WTC11 (cell line): ENCODE measurements at regions not wholly inside any gene's neighbourhood (a gene's known extent, or its start where the extent isn't known, plus 50 kb on each side); places are given as distances from the start of the nearest gene placed in this dataset.
"Not testable (repeated sequence)": the region's sequence is repeated elsewhere in the genome, so short reads cannot be mapped to it uniquely, and the experiment has no call there.

Experiments used
- ATAC-seq: fragments of 200-7000 bp; cut with Tn5 transposase; 2 replicates; pipeline ENCODE4 v1.10.0; 2021; ENCODE audit warnings: mild to moderate bottlenecking, moderate library complexity
- CTCF ChIA-PET: fragments of 300-600 bp; sonication (Branson Sonifier 250); formaldehyde crosslinking; loops from one replicate; lab custom pipeline; 2021; ENCODE audit warnings: antibody characterized with exemption; lab: Charles Lee
- POLR2A ChIA-PET: fragments of 350-600 bp; sonication (Branson Sonifier 250); formaldehyde crosslinking; loops from one replicate; lab custom pipeline; 2021; ENCODE audit warnings: antibody characterized with exemption; lab: Charles Lee
- DNase-seq: peaks from one replicate; pipeline ENCODE4 v3.0.0; 2021; ENCODE audit warnings: low spot score
- H3K27ac Mint-ChIP-seq: 2 replicates; pipeline ENCODE4 v1.8.0; 2021; ENCODE audit warnings: mixed read lengths
- H3K27me3 Mint-ChIP-seq: 2 replicates; pipeline ENCODE4 v1.8.0; 2021; ENCODE audit warnings: low read depth, mild to moderate bottlenecking, moderate library complexity, mixed read lengths
- H3K36me3 Mint-ChIP-seq: 2 replicates; pipeline ENCODE4 v1.8.0; 2021; ENCODE audit warnings: mixed read lengths
- H3K4me1 Mint-ChIP-seq: 2 replicates; pipeline ENCODE4 v1.8.0; 2022; ENCODE audit warnings: mixed read lengths
- H3K4me3 Mint-ChIP-seq: 2 replicates; pipeline ENCODE4 v1.8.0; 2021; ENCODE audit warnings: mild to moderate bottlenecking, moderate library complexity, mixed read lengths
- H3K9me3 Mint-ChIP-seq: 2 replicates; pipeline ENCODE4 v1.8.0; 2021; ENCODE audit warnings: mixed read lengths
- GTF2I ChIP-seq: fragments of 250-450 bp; sonication (Bioruptor Pico); conservative IDR thresholded peaks from 2 replicates; pipeline ENCODE4 v1.4.0; 2021; ENCODE audit warnings: mild to moderate bottlenecking
- ZNF416 ChIP-seq: fragments of 250-450 bp; sonication (Bioruptor Pico); IDR thresholded peaks from 2 replicates; pipeline ENCODE4 v1.9.0; 2021; ENCODE audit warnings: mild to moderate bottlenecking, inconsistent platforms

GRCh38 chr7:51426163-51426562 is 109.6 kb upstream of the COBL start:
- H3K4me1 Mint-ChIP-seq, result peaks cover 5% of the 10 kb centered on the region; the same call in 1 of the 2 replicates
- ChIA-PET POLR2A (no interaction called here), CTCF (interaction anchor here (0.6 to 1.6 kb wide), 5 partner anchors 30 to 448 kb away, joined by 3 to 5 read pairs (median 4); no protein-coding TSS in a partner anchor)
- TF ChIP-seq GTF2I (CRISPR knock-in tag), result no peak
- no peak for TF ChIP-seq ZNF416 (CRISPR knock-in tag)
- no peaks in the 10 kb centered on the region for H3K36me3 Mint-ChIP-seq
- H3K4me3 Mint-ChIP-seq, result no peak overlapping the region
- no peaks in the 10 kb centered on the region for H3K27me3 Mint-ChIP-seq
- ATAC-seq (no peak), DNase-seq (no peak)
- H3K27ac Mint-ChIP-seq, result 0 out of 2 replicates have a peak overlapping the region, but pooled peaks have one; percentile 54
- no peaks in the 10 kb centered on the region for H3K9me3 Mint-ChIP-seq

GRCh38 chr7:51409934-51410333 is 93.3 kb upstream of the COBL start:
- CTCF ChIA-PET, H3K4me1 Mint-ChIP-seq, H3K9me3 Mint-ChIP-seq, DNase-seq, H3K27me3 Mint-ChIP-seq, H3K36me3 Mint-ChIP-seq, H3K4me3 Mint-ChIP-seq, H3K27ac Mint-ChIP-seq, POLR2A ChIA-PET, ATAC-seq: not testable (repeated sequence)

GRCh38 chr7:51397608-51398007 is 81.0 kb upstream of the COBL start:
- H3K36me3 Mint-ChIP-seq, ATAC-seq, POLR2A ChIA-PET, H3K27me3 Mint-ChIP-seq, H3K4me3 Mint-ChIP-seq, H3K27ac Mint-ChIP-seq, H3K9me3 Mint-ChIP-seq, H3K4me1 Mint-ChIP-seq, DNase-seq, CTCF ChIA-PET: not testable (repeated sequence)

- CTCF ChIA-PET, POLR2A ChIA-PET, H3K9me3 Mint-ChIP-seq, H3K4me1 Mint-ChIP-seq, H3K36me3 Mint-ChIP-seq, ATAC-seq, H3K27ac Mint-ChIP-seq, H3K27me3 Mint-ChIP-seq, H3K4me3 Mint-ChIP-seq, DNase-seq: not testable (repeated sequence)
These were observed 76.4 kb upstream of the COBL start for GRCh38 chr7:51393003-51393402.

- H3K27me3 Mint-ChIP-seq, POLR2A ChIA-PET, H3K4me3 Mint-ChIP-seq, ATAC-seq, H3K4me1 Mint-ChIP-seq, H3K9me3 Mint-ChIP-seq, H3K27ac Mint-ChIP-seq, H3K36me3 Mint-ChIP-seq, DNase-seq: not testable (repeated sequence)
- CTCF ChIA-PET, result interaction anchor here (0.8 to 1.6 kb wide), 3 partner anchors 40 to 322 kb away, joined by 3 to 7 read pairs (median 3); no protein-coding TSS in a partner anchor
These were observed 73.3 kb upstream of the COBL start for GRCh38 chr7:51389952-51390351.

DNA sequence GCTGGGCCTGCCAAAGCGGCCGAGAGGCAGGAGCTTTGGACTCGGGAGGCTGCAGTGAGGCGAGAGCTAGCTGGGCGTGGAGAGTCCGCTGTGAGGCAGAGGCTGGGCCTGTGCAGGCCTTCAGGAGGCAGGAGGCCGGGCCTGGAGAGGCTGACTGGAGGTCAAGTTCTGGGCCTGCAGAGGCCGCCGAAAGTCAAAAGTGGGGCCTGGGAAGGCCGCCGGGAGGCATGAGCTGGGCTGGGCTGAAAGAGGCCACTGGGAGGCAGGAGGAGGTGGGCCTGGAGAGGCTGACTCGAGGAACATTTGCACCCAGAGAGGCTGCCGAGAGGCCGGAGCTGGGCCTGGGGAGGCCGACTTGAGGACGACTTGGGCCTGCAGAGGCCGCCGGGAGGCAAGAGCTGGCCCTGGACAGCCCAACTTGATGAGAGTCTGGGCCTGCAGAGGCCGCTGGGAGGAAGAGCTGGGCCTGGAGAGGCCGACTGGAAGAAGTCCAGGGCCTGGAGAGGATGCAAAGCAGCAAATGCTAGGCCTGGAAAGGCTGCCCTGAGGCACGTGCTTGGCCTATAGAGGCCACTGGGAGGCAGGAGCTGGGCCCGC is 72.7 kb upstream of the COBL start:
- H3K9me3 Mint-ChIP-seq, H3K27ac Mint-ChIP-seq, DNase-seq, POLR2A ChIA-PET, ATAC-seq, H3K4me3 Mint-ChIP-seq, H3K27me3 Mint-ChIP-seq, H3K4me1 Mint-ChIP-seq, H3K36me3 Mint-ChIP-seq: not testable (repeated sequence)
- CTCF ChIA-PET, result interaction anchor here (0.8 to 1.6 kb wide), 3 partner anchors 41 to 321 kb away, joined by 3 to 7 read pairs (median 3); no protein-coding TSS in a partner anchor

GRCh38 chr7:51388241-51388640 is 71.6 kb upstream of the COBL start:
- CTCF ChIA-PET, result interaction anchor here (0.7 kb wide), 1 partner anchor 21 kb away, joined by 3 read pairs; no protein-coding TSS in a partner anchor
- H3K36me3 Mint-ChIP-seq, DNase-seq, ATAC-seq, POLR2A ChIA-PET, H3K4me1 Mint-ChIP-seq, H3K4me3 Mint-ChIP-seq, H3K27ac Mint-ChIP-seq, H3K27me3 Mint-ChIP-seq, H3K9me3 Mint-ChIP-seq: not testable (repeated sequence)

- H3K4me1 Mint-ChIP-seq, H3K9me3 Mint-ChIP-seq, H3K36me3 Mint-ChIP-seq, H3K27me3 Mint-ChIP-seq, H3K4me3 Mint-ChIP-seq, H3K27ac Mint-ChIP-seq, ATAC-seq, DNase-seq, POLR2A ChIA-PET: not testable (repeated sequence)
- CTCF ChIA-PET, result interaction anchor here (0.9 to 1.3 kb wide), 3 partner anchors 41 to 224 kb away, joined by 3 to 5 read pairs (median 4); no protein-coding TSS in a partner anchor
These were observed 70.4 kb upstream of the COBL start for GRCh38 chr7:51386806-51387568.

GRCh38 chr7:51386184-51386583 is 69.6 kb upstream of the COBL start:
- CTCF ChIA-PET, result interaction anchor here (0.9 to 1.3 kb wide), 3 partner anchors 42 to 223 kb away, joined by 3 to 5 read pairs (median 4); no protein-coding TSS in a partner anchor
- DNase-seq, POLR2A ChIA-PET, H3K27me3 Mint-ChIP-seq, H3K36me3 Mint-ChIP-seq, ATAC-seq, H3K4me1 Mint-ChIP-seq, H3K27ac Mint-ChIP-seq, H3K4me3 Mint-ChIP-seq, H3K9me3 Mint-ChIP-seq: not testable (repeated sequence)

- H3K4me1 Mint-ChIP-seq, H3K9me3 Mint-ChIP-seq, H3K27ac Mint-ChIP-seq, H3K4me3 Mint-ChIP-seq, POLR2A ChIA-PET, ATAC-seq, H3K36me3 Mint-ChIP-seq, DNase-seq, H3K27me3 Mint-ChIP-seq: not testable (repeated sequence)
- CTCF ChIA-PET, result interaction anchor here (1.4 kb wide), 1 partner anchor 13 kb away, joined by 3 read pairs; no protein-coding TSS in a partner anchor
These were observed 65.6 kb upstream of the COBL start for GRCh38 chr7:51382243-51382642.
